Spleen (tissue), 7 donors: ENCODE measurements at regions not wholly inside any gene's neighbourhood (a gene's known extent, or its start where the extent isn't known, plus 50 kb on each side); places are given as distances from the start of the nearest gene placed in this dataset.

Experiments
- POLR2A ChIP-seq, 3 donors: fragments of 450-650 bp; IDR thresholded peaks; one replicate each; pipeline ENCODE4 v1.5.1; 2017; ENCODE audit warnings: antibody characterized with exemption in 3 of 3, mild to moderate bottlenecking in 1 of 3
- POLR2AphosphoS5 ChIP-seq, 3 donors: sonication (generic); formaldehyde crosslinking; IDR thresholded peaks; one replicate each; pipeline ENCODE4 v1.5.1; 2017; ENCODE audit warnings: antibody characterized with exemption in 3 of 3
- TF ChIP-seq, protein P1 (sequence below), 11 experiments: fragments of 200-600 bp in 7 of 11; fragments of 450-650 bp in 4 of 11; sonication (generic) in 4 of 11; IDR thresholded peaks in 8 of 11; conservative IDR thresholded peaks in 3 of 11; 1 replicate in 7 of 11; 2 replicates in 4 of 11; pipeline versions ENCODE4 v1.4.0 to v1.8.0; 2016 to 2021; ENCODE audit warnings: antibody characterized with exemption in 11 of 11, inconsistent platforms in 4 of 11, mild to moderate bottlenecking in 1 of 11
- donor health status: DM: no; HTN: no; CAD: no; lungs with moderate emphysema.
- donor health status: DM: no; HTN: no; CAD: no.
- donor health status: DM: no; HTN: no; CAD: no.

DNA sequence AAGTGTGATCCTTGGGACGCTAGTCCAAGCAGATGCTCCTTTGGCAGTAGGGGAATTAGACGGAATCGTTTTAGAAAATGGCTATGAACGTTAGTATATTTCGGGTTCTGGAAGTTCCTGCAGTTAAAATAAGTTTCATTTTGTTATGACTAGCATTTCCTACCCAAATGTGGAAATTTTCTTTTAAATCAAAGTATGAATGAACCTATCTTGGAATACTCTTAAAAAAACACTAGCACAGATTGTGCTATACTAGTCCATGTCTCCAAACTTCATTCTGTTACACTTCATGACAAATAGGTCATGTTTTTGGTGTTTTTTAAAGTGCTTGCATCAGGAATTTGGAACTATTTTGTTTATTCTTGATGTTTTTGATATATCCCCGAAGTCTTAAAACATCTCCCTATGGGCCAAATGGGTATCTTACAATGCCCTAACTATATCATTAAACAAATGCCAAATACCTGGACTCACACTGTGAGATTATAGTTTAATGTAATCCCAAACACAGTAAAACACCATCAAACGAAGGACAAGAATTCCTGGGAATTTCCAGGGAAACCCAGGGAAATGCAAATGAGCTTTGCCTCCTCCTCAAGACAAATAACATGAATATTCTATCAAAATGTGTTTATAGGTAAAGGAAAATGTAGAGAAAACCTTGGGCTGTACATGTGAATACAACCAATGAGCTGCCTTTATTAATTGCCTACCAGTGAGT lies 75.9 kb upstream of the PTPRZ1 start:
- no peak for TF ChIP-seq POLR2A (IDR thresholded peaks at IDR 0.05)
- TF ChIP-seq, protein P1, sequence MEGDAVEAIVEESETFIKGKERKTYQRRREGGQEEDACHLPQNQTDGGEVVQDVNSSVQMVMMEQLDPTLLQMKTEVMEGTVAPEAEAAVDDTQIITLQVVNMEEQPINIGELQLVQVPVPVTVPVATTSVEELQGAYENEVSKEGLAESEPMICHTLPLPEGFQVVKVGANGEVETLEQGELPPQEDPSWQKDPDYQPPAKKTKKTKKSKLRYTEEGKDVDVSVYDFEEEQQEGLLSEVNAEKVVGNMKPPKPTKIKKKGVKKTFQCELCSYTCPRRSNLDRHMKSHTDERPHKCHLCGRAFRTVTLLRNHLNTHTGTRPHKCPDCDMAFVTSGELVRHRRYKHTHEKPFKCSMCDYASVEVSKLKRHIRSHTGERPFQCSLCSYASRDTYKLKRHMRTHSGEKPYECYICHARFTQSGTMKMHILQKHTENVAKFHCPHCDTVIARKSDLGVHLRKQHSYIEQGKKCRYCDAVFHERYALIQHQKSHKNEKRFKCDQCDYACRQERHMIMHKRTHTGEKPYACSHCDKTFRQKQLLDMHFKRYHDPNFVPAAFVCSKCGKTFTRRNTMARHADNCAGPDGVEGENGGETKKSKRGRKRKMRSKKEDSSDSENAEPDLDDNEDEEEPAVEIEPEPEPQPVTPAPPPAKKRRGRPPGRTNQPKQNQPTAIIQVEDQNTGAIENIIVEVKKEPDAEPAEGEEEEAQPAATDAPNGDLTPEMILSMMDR (IDR thresholded peaks at IDR 0.05 in 8 of 11, conservative IDR thresholded peaks at IDR 0.05 in 3 of 11), result no peak
- no peak for TF ChIP-seq POLR2AphosphoS5 (IDR thresholded peaks at IDR 0.05)
